OCI-LY1 (cell line): ENCODE measurements at regions not wholly inside any gene's neighbourhood (a gene's known extent, or its start where the extent isn't known, plus 50 kb on each side); places are given as distances from the start of the nearest gene placed in this dataset.

Experiments
- EZH2 ChIP-seq: fragments of 200-600 bp; sonication (generic), shearing (Covaris generic); IDR thresholded peaks from 2 replicates; pipeline ENCODE4 v1.8.0; 2017; ENCODE audit warnings: borderline replicate concordance, mixed run types, mild to moderate bottlenecking, antibody characterized with exemption, low read length, moderate library complexity, mixed read lengths
- TF ChIP-seq, protein P1 (sequence below): fragments of 200-600 bp; sonication (generic), shearing (Covaris generic); IDR thresholded peaks from 2 replicates; pipeline ENCODE4 v1.5.1; 2017; ENCODE audit warnings: mild to moderate bottlenecking, antibody characterized with exemption, low read length, moderate library complexity, mixed read lengths

DNA sequence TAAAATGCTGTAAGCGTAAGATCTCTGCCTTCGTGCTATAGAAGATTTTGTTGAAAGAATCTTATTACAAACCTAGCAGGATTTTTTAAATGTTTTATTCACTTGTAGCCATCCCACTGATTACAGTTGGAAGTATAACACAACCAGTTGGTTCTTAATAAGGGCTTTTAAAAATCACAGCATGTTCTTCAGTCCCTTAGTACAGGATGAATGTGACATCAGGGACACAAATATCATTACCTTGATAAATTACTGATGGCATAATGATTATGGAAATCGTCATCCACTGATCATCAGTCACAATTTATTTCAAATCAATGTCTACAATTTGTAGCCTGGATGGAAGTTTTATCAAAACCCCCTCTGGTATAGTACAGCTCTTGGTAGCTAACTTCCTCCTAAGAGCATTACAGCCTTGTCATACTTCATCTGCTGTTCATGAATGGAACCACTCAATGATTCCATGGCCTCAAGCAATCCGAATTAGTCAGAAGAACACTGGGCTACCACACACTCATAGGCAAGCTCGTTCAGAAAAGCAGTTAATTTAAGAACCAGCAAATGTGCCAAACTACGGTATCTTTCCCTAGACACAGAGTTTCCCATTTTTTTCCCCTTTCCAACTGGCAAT lies 389.2 kb upstream of the TENM3 start:
- TF ChIP-seq, protein P1, sequence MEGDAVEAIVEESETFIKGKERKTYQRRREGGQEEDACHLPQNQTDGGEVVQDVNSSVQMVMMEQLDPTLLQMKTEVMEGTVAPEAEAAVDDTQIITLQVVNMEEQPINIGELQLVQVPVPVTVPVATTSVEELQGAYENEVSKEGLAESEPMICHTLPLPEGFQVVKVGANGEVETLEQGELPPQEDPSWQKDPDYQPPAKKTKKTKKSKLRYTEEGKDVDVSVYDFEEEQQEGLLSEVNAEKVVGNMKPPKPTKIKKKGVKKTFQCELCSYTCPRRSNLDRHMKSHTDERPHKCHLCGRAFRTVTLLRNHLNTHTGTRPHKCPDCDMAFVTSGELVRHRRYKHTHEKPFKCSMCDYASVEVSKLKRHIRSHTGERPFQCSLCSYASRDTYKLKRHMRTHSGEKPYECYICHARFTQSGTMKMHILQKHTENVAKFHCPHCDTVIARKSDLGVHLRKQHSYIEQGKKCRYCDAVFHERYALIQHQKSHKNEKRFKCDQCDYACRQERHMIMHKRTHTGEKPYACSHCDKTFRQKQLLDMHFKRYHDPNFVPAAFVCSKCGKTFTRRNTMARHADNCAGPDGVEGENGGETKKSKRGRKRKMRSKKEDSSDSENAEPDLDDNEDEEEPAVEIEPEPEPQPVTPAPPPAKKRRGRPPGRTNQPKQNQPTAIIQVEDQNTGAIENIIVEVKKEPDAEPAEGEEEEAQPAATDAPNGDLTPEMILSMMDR, result no peak
- TF ChIP-seq EZH2, result no peak
